ENCODE measurements at regions not wholly inside any gene's neighbourhood (a gene's known extent, or its start where the extent isn't known, plus 50 kb on each side); places are given as distances from the start of the nearest gene placed in this dataset.

DNA sequence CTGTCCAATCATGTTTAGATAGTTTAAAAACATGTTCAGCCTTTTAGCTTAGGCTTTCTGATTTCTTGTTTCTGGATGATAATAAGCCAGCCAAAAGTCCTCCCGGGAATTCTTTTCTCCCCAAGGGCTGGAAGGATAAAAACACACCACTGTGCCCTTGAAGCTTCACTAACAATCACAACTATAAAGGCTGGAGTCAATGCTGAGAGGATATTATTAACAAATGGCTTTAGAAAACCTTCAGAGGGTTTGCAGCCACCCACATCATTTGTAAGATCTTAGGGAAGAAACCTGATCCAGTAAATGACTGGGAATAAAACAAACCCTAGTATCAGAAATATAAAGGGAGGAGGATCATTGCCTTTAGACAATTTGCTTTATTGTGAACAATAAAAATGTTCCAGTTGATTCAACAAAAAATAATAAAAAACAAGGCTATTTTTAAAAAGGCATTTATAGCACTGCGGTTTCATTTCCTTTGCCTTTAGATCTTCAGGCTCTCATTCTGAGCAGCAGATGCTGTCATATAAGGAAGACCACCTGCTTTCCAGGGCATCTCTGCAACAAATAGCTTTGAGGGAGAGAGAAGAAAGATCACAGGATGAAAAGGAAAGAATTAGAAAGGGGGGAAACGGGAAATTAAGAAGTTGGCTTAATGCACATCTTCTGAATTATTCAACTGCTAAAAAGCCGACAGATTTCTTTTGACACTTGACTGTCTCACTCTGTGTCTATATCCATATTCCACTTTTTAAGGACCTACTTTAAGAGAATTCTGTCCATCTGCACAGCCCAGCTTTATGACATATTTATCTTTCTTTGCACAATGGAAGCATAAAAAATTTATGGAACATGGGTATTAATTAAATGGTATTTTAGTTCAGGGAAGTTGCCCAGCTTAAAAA is 277.2 kb upstream of the SLC24A2 start (continued):
- TF ChIP-seq, protein P1, sequence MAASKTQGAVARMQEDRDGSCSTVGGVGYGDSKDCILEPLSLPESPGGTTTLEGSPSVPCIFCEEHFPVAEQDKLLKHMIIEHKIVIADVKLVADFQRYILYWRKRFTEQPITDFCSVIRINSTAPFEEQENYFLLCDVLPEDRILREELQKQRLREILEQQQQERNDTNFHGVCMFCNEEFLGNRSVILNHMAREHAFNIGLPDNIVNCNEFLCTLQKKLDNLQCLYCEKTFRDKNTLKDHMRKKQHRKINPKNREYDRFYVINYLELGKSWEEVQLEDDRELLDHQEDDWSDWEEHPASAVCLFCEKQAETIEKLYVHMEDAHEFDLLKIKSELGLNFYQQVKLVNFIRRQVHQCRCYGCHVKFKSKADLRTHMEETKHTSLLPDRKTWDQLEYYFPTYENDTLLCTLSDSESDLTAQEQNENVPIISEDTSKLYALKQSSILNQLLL (CRISPR knock-in tag; IDR thresholded peaks at IDR 0.05; ENCODE audit: borderline replicate concordance), result no peak
- TF ChIP-seq CBFA2T3 (IDR thresholded peaks at IDR 0.05), result no peak
- TF ChIP-seq SIRT6 (IDR thresholded peaks at IDR 0.05; ENCODE audit: low read depth, low read length), result no peak
- TF ChIP-seq ZC3H11A (IDR thresholded peaks at IDR 0.05; ENCODE audit: low read depth, low read length), result no peak

DNA sequence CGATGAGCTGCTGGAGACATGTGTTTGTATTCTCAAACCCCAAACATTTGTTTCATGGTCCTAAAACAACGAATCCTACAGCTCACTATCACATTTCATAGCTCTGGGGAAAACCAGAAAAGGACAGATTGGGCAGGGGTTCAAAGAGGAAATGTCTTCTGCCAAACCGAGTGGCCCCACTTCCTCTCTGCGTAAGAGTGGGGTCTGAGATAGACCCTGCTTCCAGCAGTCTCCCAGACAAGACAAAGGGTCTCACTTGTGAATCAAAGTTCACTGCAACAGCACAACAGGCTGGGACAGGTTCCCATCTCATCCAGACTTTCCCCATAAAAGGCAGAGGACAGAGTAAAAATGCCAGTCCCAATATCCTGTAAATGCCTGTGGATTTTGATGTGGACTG is 276.2 kb upstream of the SLC24A2 start:
- H3K9ac ChIP-seq (ENCODE audit: insufficient read depth in 1 of 2, low read depth in 2 of 2, low read length in 2 of 2), result no peak overlapping the region
- H3K4me2 ChIP-seq (ENCODE audit: insufficient read depth, low read length), result no peak overlapping the region
- ATAC-seq (no peak), DNase-seq (ENCODE audit: extremely low read depth in 1 of 4, low spot score in 3 of 4) (no peak), FAIRE-seq (no peak)
- in situ Hi-C loops (cut with MboI), result no loop called here
- ChIA-PET POLR2A (interaction anchor here (0.8 kb wide), 1 partner anchor 19 kb away, joined by 3 read pairs; no protein-coding TSS in a partner anchor), CTCF (ENCODE audit: low intra/inter-chr PET ratio) (no interaction called here)
- no peaks in the 10 kb centered on the region for H4K20me1 ChIP-seq (replicated peaks; ENCODE audit: control insufficient read depth, insufficient read depth, low read length)
- no peaks in the 10 kb centered on the region for H3K4me1 ChIP-seq (replicated peaks in 1 of 2; ENCODE audit: control insufficient read depth in 2 of 2, insufficient read depth in 2 of 2, low read length in 2 of 2)
- 3% methylated on average over 4 of the region's 4 CpGs for WGBS (ENCODE audit: insufficient coverage, low coverage, missing lambda C conversion rate)
- H3K9me3 ChIP-seq (replicated peaks; ENCODE audit: control insufficient read depth, insufficient read depth, low read depth, low read length), result no peaks in the 10 kb centered on the region
- no peaks in the 10 kb centered on the region for H3K36me3 ChIP-seq (ENCODE audit: control insufficient read depth, insufficient read depth, low read length)
- H3K27me3 ChIP-seq (ENCODE audit: control insufficient read depth in 2 of 2, insufficient read depth in 2 of 2, low read length in 2 of 2), result no peaks in the 10 kb centered on the region
- BruUV-seq (replicated peaks), result no TSS peak
- H3K9me1 ChIP-seq (ENCODE audit: control insufficient read depth, insufficient read depth, low read length), result no peaks in the 10 kb centered on the region
- H3K79me2 ChIP-seq (ENCODE audit: control insufficient read depth, insufficient read depth, low read length), result no peaks in the 10 kb centered on the region
- H3K4me3 ChIP-seq, result no peak overlapping the region
- intact Hi-C loops (cut with micrococcal nuclease), result no loop called here
- no peak overlapping the region for H3K27ac ChIP-seq (ENCODE audit: extremely low read depth, low read depth, low read length)
- no peak overlapping the region for H2AFZ ChIP-seq (ENCODE audit: low read depth, low read length)
- no peak for TF ChIP-seq HDGF (IDR thresholded peaks at IDR 0.05)
- TF ChIP-seq CBX5 (IDR thresholded peaks at IDR 0.05; ENCODE audit: borderline replicate concordance, low read depth), result no peak
- TF ChIP-seq SMAD2 (IDR thresholded peaks at IDR 0.05; ENCODE audit: low read depth, low read length), result no peak
- no peak for TF ChIP-seq TFAM (CRISPR knock-in tag; conservative IDR thresholded peaks at IDR 0.05)
- TF ChIP-seq PCBP1 (IDR thresholded peaks at IDR 0.05; ENCODE audit: low read depth, low read length, poor library complexity, severe bottlenecking), result no peak
- no peak for TF ChIP-seq ZBTB34 (CRISPR knock-in tag; IDR thresholded peaks at IDR 0.05)
- TF ChIP-seq, protein P2, sequence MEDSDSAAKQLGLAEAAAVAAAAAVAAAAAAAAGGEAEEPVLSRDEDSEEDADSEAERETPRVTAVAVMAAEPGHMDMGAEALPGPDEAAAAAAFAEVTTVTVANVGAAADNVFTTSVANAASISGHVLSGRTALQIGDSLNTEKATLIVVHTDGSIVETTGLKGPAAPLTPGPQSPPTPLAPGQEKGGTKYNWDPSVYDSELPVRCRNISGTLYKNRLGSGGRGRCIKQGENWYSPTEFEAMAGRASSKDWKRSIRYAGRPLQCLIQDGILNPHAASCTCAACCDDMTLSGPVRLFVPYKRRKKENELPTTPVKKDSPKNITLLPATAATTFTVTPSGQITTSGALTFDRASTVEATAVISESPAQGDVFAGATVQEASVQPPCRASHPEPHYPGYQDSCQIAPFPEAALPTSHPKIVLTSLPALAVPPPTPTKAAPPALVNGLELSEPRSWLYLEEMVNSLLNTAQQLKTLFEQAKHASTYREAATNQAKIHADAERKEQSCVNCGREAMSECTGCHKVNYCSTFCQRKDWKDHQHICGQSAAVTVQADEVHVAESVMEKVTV (CRISPR knock-in tag; IDR thresholded peaks at IDR 0.05), result no peak
- TF ChIP-seq ELF4 (CRISPR knock-in tag; IDR thresholded peaks at IDR 0.05), result no peak
- no peak for TF ChIP-seq KAT2B (IDR thresholded peaks at IDR 0.05; ENCODE audit: low read depth, low read length)
- TF ChIP-seq CHD1 (IDR thresholded peaks at IDR 0.05; ENCODE audit: low read length), result no peak
- no peak for TF ChIP-seq KAT7 (CRISPR knock-in tag; IDR thresholded peaks at IDR 0.05; ENCODE audit: borderline replicate concordance)
- TF ChIP-seq PCBP2 (IDR thresholded peaks at IDR 0.05; ENCODE audit: low read depth, low read length, poor library complexity, severe bottlenecking), result no peak
- no peak for TF ChIP-seq SIN3B (IDR thresholded peaks at IDR 0.05; ENCODE audit: low read depth)
